ENCODE measurements at regions not wholly inside any gene's neighbourhood (a gene's known extent, or its start where the extent isn't known, plus 50 kb on each side); places are given as distances from the start of the nearest gene placed in this dataset.
"Not testable (repeated sequence)": the region's sequence is repeated elsewhere in the genome, so short reads cannot be mapped to it uniquely, and the experiment has no call there.

DNA sequence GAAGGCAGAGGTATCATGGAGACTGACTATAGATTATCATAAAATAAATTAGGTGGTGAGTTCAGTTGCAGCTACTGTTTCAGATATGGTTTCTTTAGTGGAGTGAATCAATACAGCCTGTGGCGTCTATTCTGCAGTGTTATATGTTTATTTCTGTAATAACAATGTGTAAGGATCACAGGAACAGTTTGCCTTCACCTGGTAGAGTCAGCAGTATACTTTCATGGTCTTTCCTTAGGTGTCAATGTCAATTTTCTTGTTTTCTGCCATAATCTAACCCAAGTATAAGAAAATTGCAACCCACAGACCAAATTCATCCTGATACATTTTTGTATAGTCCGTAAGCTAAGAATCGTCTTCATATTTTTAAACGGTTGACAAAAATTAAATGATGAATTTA is 140.4 kb upstream of the ATF7IP start:
- H3K27ac ChIP-seq (ENCODE audit: low read depth, low read length): no peak overlapping the region
- no peak overlapping the region for H3K4me3 Mint-ChIP-seq (ENCODE audit: unreplicated experiment)
- H3K79me2 ChIP-seq (ENCODE audit: insufficient read depth, low read length): no peaks in the 10 kb centered on the region
- H3K9ac ChIP-seq (ENCODE audit: low read length): no peak overlapping the region
- H3K27me3 Mint-ChIP-seq (ENCODE audit: low read depth, unreplicated experiment): no peaks in the 10 kb centered on the region
- H4K20me1 ChIP-seq (ENCODE audit: insufficient read depth, low read length): no peaks in the 10 kb centered on the region
- no peaks in the 10 kb centered on the region for H3K27me3 ChIP-seq (ENCODE audit: insufficient read depth, low read length)
- FAIRE-seq (no peak), DNase-seq (ENCODE audit: low read depth) (no peak)
- no peak for TF ChIP-seq EZH2 (IDR thresholded peaks at IDR 0.05; ENCODE audit: insufficient read depth, low read length)
- TF ChIP-seq, protein P1, sequence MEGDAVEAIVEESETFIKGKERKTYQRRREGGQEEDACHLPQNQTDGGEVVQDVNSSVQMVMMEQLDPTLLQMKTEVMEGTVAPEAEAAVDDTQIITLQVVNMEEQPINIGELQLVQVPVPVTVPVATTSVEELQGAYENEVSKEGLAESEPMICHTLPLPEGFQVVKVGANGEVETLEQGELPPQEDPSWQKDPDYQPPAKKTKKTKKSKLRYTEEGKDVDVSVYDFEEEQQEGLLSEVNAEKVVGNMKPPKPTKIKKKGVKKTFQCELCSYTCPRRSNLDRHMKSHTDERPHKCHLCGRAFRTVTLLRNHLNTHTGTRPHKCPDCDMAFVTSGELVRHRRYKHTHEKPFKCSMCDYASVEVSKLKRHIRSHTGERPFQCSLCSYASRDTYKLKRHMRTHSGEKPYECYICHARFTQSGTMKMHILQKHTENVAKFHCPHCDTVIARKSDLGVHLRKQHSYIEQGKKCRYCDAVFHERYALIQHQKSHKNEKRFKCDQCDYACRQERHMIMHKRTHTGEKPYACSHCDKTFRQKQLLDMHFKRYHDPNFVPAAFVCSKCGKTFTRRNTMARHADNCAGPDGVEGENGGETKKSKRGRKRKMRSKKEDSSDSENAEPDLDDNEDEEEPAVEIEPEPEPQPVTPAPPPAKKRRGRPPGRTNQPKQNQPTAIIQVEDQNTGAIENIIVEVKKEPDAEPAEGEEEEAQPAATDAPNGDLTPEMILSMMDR (IDR thresholded peaks at IDR 0.05; ENCODE audit: insufficient read depth, low read depth, low read length): no peak
- H3K4me1 ChIP-seq (ENCODE audit: insufficient read depth, low read length): no peaks in the 10 kb centered on the region
- no peak overlapping the region for H3K4me2 ChIP-seq (ENCODE audit: low read length)
- no peaks in the 10 kb centered on the region for H3K36me3 Mint-ChIP-seq (ENCODE audit: low read depth, unreplicated experiment)
- no peaks in the 10 kb centered on the region for H3K4me1 Mint-ChIP-seq (ENCODE audit: low read depth, unreplicated experiment)
- H3K4me3 ChIP-seq (ENCODE audit: insufficient read depth, low read depth, low read length): no peak overlapping the region
- H3K36me3 ChIP-seq (ENCODE audit: insufficient read depth, low read length): no peaks in the 10 kb centered on the region
- H3K9me3 Mint-ChIP-seq (ENCODE audit: unreplicated experiment): peaks cover 8% of the 10 kb centered on the region
- H2AFZ ChIP-seq (ENCODE audit: low read depth, low read length): no peak overlapping the region
- H3K27ac Mint-ChIP-seq (ENCODE audit: unreplicated experiment): no peak overlapping the region
- no peaks in the 10 kb centered on the region for H3K9me3 ChIP-seq (ENCODE audit: insufficient read depth, low read depth, low read length)

DNA sequence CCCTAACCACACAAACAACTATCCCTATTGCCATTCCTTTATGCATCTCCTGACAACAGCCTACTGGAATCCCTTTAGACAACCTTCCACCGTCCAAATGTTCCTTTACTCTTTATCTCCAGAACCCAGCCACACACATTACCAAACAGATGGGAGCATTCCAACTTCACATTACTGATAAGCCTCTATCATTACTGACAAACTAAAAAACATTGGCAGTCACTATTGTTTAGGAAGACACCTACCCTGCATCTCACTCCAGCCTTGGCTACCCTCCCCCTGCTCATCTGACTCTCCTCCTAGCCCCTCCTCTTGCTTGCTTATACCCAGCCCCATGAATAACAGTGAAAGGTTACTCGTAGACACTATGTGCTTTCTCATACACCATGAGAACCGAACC is 130.3 kb upstream of the ATF7IP start:
- H3K4me2 ChIP-seq (ENCODE audit: low read length); H3K36me3 ChIP-seq (ENCODE audit: insufficient read depth, low read length); H3K27ac Mint-ChIP-seq (ENCODE audit: unreplicated experiment); H3K4me3 ChIP-seq (ENCODE audit: insufficient read depth, low read depth, low read length); FAIRE-seq; H3K27me3 Mint-ChIP-seq (ENCODE audit: low read depth, unreplicated experiment); H3K4me3 Mint-ChIP-seq (ENCODE audit: unreplicated experiment); DNase-seq (ENCODE audit: low read depth); H3K27me3 ChIP-seq (ENCODE audit: insufficient read depth, low read length); H3K9me3 ChIP-seq (ENCODE audit: insufficient read depth, low read depth, low read length); H3K27ac ChIP-seq (ENCODE audit: low read depth, low read length); H3K4me1 Mint-ChIP-seq (ENCODE audit: low read depth, unreplicated experiment); H2AFZ ChIP-seq (ENCODE audit: low read depth, low read length); H3K9ac ChIP-seq (ENCODE audit: low read length); H3K36me3 Mint-ChIP-seq (ENCODE audit: low read depth, unreplicated experiment); H3K4me1 ChIP-seq (ENCODE audit: insufficient read depth, low read length); H3K79me2 ChIP-seq (ENCODE audit: insufficient read depth, low read length); H4K20me1 ChIP-seq (ENCODE audit: insufficient read depth, low read length): not testable (repeated sequence)
- peaks cover 13% of the 10 kb centered on the region for H3K9me3 Mint-ChIP-seq (ENCODE audit: unreplicated experiment)

DNA sequence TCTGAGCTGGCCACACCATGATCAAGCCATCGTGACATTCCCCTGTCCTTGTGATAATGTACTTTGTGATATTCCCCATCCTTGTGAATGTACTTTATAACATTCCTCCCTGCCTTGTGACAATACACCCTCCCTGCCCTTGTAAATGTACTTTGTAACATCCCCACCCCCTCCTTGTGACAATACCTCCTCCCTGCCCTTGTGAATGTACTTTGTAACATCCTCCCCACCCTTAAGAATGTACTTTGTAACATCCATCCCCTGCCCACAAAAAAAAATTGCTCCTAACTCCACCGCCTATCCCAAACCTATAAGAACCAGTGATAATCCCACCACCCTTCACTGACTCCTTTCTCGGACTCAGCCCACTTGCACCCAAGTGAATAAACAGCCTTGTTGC is 128.8 kb upstream of the ATF7IP start:
- not testable (repeated sequence) for H3K36me3 ChIP-seq (ENCODE audit: insufficient read depth, low read length); H3K4me3 Mint-ChIP-seq (ENCODE audit: unreplicated experiment); DNase-seq (ENCODE audit: low read depth); H3K27me3 Mint-ChIP-seq (ENCODE audit: low read depth, unreplicated experiment); H3K4me1 ChIP-seq (ENCODE audit: insufficient read depth, low read length); FAIRE-seq; H3K9ac ChIP-seq (ENCODE audit: low read length); H3K9me3 ChIP-seq (ENCODE audit: insufficient read depth, low read depth, low read length); H3K36me3 Mint-ChIP-seq (ENCODE audit: low read depth, unreplicated experiment); H3K27ac Mint-ChIP-seq (ENCODE audit: unreplicated experiment); H2AFZ ChIP-seq (ENCODE audit: low read depth, low read length); H3K27ac ChIP-seq (ENCODE audit: low read depth, low read length); H3K79me2 ChIP-seq (ENCODE audit: insufficient read depth, low read length); H3K4me3 ChIP-seq (ENCODE audit: insufficient read depth, low read depth, low read length); H4K20me1 ChIP-seq (ENCODE audit: insufficient read depth, low read length); H3K4me2 ChIP-seq (ENCODE audit: low read length); H3K27me3 ChIP-seq (ENCODE audit: insufficient read depth, low read length); H3K4me1 Mint-ChIP-seq (ENCODE audit: low read depth, unreplicated experiment); H3K9me3 Mint-ChIP-seq (ENCODE audit: unreplicated experiment)
